ENCODE measurements at regions not wholly inside any gene's neighbourhood (a gene's known extent, or its start where the extent isn't known, plus 50 kb on each side); places are given as distances from the start of the nearest gene placed in this dataset.

DNA sequence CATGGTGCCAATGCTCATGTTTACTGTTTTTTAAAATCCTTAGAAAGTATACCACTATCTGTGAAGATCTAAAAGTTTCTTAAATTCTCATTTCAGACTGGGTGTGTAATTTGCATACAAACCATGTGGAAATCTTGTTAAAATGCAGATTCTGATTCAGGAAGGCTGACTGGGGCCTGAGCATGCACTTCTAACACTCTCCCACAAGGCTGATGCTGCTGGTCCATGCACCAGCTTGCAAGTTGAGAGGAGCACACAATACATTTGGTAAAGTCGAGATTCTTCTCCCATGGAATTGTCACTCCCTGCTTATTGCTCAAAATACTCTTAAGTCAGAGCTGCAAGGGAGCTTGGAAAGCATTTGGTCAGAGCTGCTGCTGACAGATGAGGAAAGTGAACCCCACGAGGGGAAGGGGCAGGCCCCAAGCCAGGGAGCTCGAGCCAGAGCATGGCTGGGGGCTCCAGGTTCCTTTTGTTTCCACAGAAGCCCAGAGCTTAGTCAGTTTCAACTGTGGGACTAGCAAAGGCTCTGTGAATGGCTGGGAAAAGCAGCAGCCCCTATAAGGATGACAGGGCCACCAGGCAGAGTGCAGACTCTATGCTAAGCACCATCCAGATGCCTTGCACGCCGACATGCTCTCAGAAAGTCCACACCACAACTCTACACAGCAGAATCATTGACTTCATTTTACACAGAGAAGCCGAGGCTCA is 93.5 kb upstream of the HAND1 start:
- TF ChIP-seq EZH2 (IDR thresholded peaks at IDR 0.05) (no peak), RAD21 (IDR thresholded peaks at IDR 0.05; ENCODE audit: low read depth) (no peak), YY1 (IDR thresholded peaks at IDR 0.05; ENCODE audit: extremely low read depth, insufficient replicate concordance, low read depth, low read length) (no peak), FOSL1 (IDR thresholded peaks at IDR 0.05; ENCODE audit: low read depth) (no peak), SP1 (IDR thresholded peaks at IDR 0.05; ENCODE audit: low read depth) (no peak), ZNF274 (IDR thresholded peaks at IDR 0.05; ENCODE audit: low read depth, low read length) (no peak)
- TF ChIP-seq, protein P1, sequence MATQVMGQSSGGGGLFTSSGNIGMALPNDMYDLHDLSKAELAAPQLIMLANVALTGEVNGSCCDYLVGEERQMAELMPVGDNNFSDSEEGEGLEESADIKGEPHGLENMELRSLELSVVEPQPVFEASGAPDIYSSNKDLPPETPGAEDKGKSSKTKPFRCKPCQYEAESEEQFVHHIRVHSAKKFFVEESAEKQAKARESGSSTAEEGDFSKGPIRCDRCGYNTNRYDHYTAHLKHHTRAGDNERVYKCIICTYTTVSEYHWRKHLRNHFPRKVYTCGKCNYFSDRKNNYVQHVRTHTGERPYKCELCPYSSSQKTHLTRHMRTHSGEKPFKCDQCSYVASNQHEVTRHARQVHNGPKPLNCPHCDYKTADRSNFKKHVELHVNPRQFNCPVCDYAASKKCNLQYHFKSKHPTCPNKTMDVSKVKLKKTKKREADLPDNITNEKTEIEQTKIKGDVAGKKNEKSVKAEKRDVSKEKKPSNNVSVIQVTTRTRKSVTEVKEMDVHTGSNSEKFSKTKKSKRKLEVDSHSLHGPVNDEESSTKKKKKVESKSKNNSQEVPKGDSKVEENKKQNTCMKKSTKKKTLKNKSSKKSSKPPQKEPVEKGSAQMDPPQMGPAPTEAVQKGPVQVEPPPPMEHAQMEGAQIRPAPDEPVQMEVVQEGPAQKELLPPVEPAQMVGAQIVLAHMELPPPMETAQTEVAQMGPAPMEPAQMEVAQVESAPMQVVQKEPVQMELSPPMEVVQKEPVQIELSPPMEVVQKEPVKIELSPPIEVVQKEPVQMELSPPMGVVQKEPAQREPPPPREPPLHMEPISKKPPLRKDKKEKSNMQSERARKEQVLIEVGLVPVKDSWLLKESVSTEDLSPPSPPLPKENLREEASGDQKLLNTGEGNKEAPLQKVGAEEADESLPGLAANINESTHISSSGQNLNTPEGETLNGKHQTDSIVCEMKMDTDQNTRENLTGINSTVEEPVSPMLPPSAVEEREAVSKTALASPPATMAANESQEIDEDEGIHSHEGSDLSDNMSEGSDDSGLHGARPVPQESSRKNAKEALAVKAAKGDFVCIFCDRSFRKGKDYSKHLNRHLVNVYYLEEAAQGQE (IDR thresholded peaks at IDR 0.05; ENCODE audit: low read depth): no peak
- TF ChIP-seq, protein P2, sequence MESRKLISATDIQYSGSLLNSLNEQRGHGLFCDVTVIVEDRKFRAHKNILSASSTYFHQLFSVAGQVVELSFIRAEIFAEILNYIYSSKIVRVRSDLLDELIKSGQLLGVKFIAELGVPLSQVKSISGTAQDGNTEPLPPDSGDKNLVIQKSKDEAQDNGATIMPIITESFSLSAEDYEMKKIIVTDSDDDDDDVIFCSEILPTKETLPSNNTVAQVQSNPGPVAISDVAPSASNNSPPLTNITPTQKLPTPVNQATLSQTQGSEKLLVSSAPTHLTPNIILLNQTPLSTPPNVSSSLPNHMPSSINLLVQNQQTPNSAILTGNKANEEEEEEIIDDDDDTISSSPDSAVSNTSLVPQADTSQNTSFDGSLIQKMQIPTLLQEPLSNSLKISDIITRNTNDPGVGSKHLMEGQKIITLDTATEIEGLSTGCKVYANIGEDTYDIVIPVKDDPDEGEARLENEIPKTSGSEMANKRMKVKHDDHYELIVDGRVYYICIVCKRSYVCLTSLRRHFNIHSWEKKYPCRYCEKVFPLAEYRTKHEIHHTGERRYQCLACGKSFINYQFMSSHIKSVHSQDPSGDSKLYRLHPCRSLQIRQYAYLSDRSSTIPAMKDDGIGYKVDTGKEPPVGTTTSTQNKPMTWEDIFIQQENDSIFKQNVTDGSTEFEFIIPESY (IDR thresholded peaks at IDR 0.05; ENCODE audit: extremely low read depth, insufficient replicate concordance, low read length): no peak
- no peak overlapping the region for H3K27ac ChIP-seq (ENCODE audit: low read depth, low read length)
- peaks cover 0 to 9% of the 10 kb centered on the region in 2 experiments; a peak in 1 of 4 replicates for H3K4me1 ChIP-seq (ENCODE audit: control insufficient read depth in 1 of 2, insufficient read depth in 2 of 2, low read length in 2 of 2)
- ChIA-PET POLR2A (no interaction called here), RAD21 (ENCODE audit: low non-redundant PET in 1 of 2, low total read pairs in 2 of 2, uncharacterized antibody in 2 of 2, unreplicated experiment in 2 of 2) (no interaction called here), CTCF (no interaction called here)
- BruUV-seq (replicated peaks): no TSS peak
- H3K79me2 ChIP-seq (ENCODE audit: insufficient read depth, low read length): no peaks in the 10 kb centered on the region
- ATAC-seq (no peak), DNase-seq (ENCODE audit: low read depth, low spot score) (no peak)
- H3K4me3 ChIP-seq (replicated peaks in 1 of 2; ENCODE audit: low read depth in 1 of 2, low read length in 2 of 2): no peak overlapping the region
- H3K4me2 ChIP-seq (ENCODE audit: low read length): no peak overlapping the region
- intact Hi-C loops (cut with micrococcal nuclease): no loop called here
- no peak overlapping the region for H3K9ac ChIP-seq (ENCODE audit: low read length)
- no peak overlapping the region for H2AFZ ChIP-seq (ENCODE audit: low read depth, low read length, poor library complexity, severe bottlenecking)
- H3K9me2 ChIP-seq (ENCODE audit: insufficient read depth): no peaks in the 10 kb centered on the region
- no peaks in the 10 kb centered on the region for H4K20me1 ChIP-seq (ENCODE audit: insufficient read depth)
- H3K27me3 ChIP-seq (ENCODE audit: insufficient read depth, low read length): no peaks in the 10 kb centered on the region
- H3K9me3 ChIP-seq (ENCODE audit: control insufficient read depth in 1 of 2, insufficient read depth in 1 of 2, low read depth in 1 of 2, low read length in 2 of 2): no peaks in the 10 kb centered on the region
- no peaks in the 10 kb centered on the region for H3K36me3 ChIP-seq (ENCODE audit: control insufficient read depth in 1 of 2, insufficient read depth in 2 of 2, low read length in 2 of 2)
